IMR-90 (cell line): ENCODE measurements at regions not wholly inside any gene's neighbourhood (a gene's known extent, or its start where the extent isn't known, plus 50 kb on each side); places are given as distances from the start of the nearest gene placed in this dataset.

ENCODE experiments used
- ATAC-seq: fragments of 200-7000 bp; cut with Tn5 transposase; 2 replicates; pipeline ENCODE4 v1.9.1; 2020; ENCODE audit warnings: low read depth, mild to moderate bottlenecking, moderate library complexity
- BruUV-seq: library from RNA; stranded (reverse); fragments of 400-500 nt; replicated peaks from 2 replicates; lab custom pipeline; 2021; lab: Mats Ljungman, UMichigan
- CTCF ChIA-PET: fragments of 300-600 bp; formaldehyde crosslinking; extraction: SDS; loops from one replicate; lab custom pipeline; 2021; ENCODE audit warnings: antibody characterized with exemption; lab: Yijun Ruan, JAX
- POLR2A ChIA-PET: fragments of 300-600 bp; sonication (Branson Sonifier 250); formaldehyde crosslinking; loops from one replicate; lab custom pipeline; 2022; ENCODE audit warnings: antibody characterized with exemption; ENCODE audit not compliant: unreplicated experiment; lab: Charles Lee
- DNase-seq: peaks from one replicate; pipeline ENCODE4 v3.0.0; 2013
- H2AFZ ChIP-seq: replicated peaks from 2 replicates; pipeline ENCODE3; 2013; ENCODE audit warnings: low read length, mild to moderate bottlenecking; ENCODE audit not compliant: poor library complexity
- H2AK5ac ChIP-seq: 2 replicates; pipeline ENCODE4 v1.6.1; 2013; ENCODE audit warnings: low read depth, low read length, inconsistent platforms
- H2AK9ac ChIP-seq: replicated peaks from 2 replicates; pipeline ENCODE3; 2013; ENCODE audit warnings: mild to moderate bottlenecking, low read depth, low read length, moderate library complexity; ENCODE audit not compliant: poor library complexity
- H2BK120ac ChIP-seq: 2 replicates; pipeline ENCODE4 v1.6.1; 2013; ENCODE audit warnings: low read depth, low read length, inconsistent platforms
- H2BK15ac ChIP-seq: 3 replicates; pipeline ENCODE4 v1.6.1; 2013; ENCODE audit warnings: low read depth, low read length, inconsistent platforms
- H2BK20ac ChIP-seq: 2 replicates; pipeline ENCODE4 v1.6.1; 2013; ENCODE audit warnings: low read depth, mild to moderate bottlenecking, inconsistent platforms, low read length, moderate library complexity
- H2BK5ac ChIP-seq: 2 replicates; pipeline ENCODE4 v1.6.1; 2013; ENCODE audit warnings: mild to moderate bottlenecking, low read depth, low read length, inconsistent platforms; ENCODE audit not compliant: poor library complexity, severe bottlenecking
- H3K14ac ChIP-seq: replicated peaks from 2 replicates; pipeline ENCODE4 v1.6.1; 2013; ENCODE audit warnings: low read depth, low read length, inconsistent platforms
- H3K18ac ChIP-seq: 2 replicates; pipeline ENCODE4 v1.6.1; 2013; ENCODE audit warnings: low read depth, low read length, control low read depth
- H3K23ac ChIP-seq: 2 replicates; pipeline ENCODE4 v1.6.1; 2013; ENCODE audit warnings: low read depth, low read length, inconsistent platforms
- H3K27ac ChIP-seq: 2 replicates; pipeline ENCODE4 v1.5.1; 2013; ENCODE audit warnings: mild to moderate bottlenecking, control low read depth, low read length; ENCODE audit not compliant: insufficient read depth
- H3K27me3 ChIP-seq: 2 replicates; pipeline ENCODE4 v1.6.1; 2013; ENCODE audit warnings: low read length; ENCODE audit not compliant: control insufficient read depth, insufficient read depth
- H3K36me3 ChIP-seq: 2 replicates; pipeline ENCODE4 v1.6.1; 2013; ENCODE audit warnings: low read length, mixed read lengths; ENCODE audit not compliant: control insufficient read depth, insufficient read depth
- H3K4ac ChIP-seq: 2 replicates; pipeline ENCODE4 v1.6.1; 2013; ENCODE audit warnings: low read depth, low read length, inconsistent platforms
- H3K4me1 ChIP-seq: 2 replicates; pipeline ENCODE4 v1.6.1; 2013; ENCODE audit warnings: low read length, mixed read lengths; ENCODE audit not compliant: control insufficient read depth, insufficient read depth
- H3K4me2 ChIP-seq: 2 replicates; pipeline ENCODE4 v1.6.1; 2013; ENCODE audit warnings: low read depth, mild to moderate bottlenecking, control low read depth, low read length, moderate library complexity
- H3K4me3 ChIP-seq: 2 replicates; pipeline ENCODE4 v1.5.1; 2013; ENCODE audit warnings: low read depth, mild to moderate bottlenecking, control low read depth, low read length, moderate library complexity; ENCODE audit not compliant: insufficient read depth
- H3K56ac ChIP-seq: 2 replicates; pipeline ENCODE4 v1.6.1; 2013; ENCODE audit warnings: low read length, inconsistent platforms; ENCODE audit not compliant: insufficient read depth; ENCODE audit errors: extremely low read depth
- H3K79me1 ChIP-seq, 2 experiments: 2 replicates each; pipeline ENCODE4 v1.6.1; 2013; ENCODE audit warnings: low read length in 2 of 2, inconsistent platforms in 1 of 2, low read depth in 1 of 2
- H3K9ac ChIP-seq: 2 replicates; pipeline ENCODE4 v1.6.1; 2013; ENCODE audit warnings: low read depth, low read length, control low read depth
- H3K9me1 ChIP-seq: 2 replicates; pipeline ENCODE4 v1.6.1; 2013; ENCODE audit warnings: low read length, inconsistent platforms; ENCODE audit not compliant: insufficient read depth
- H3K9me3 ChIP-seq: 2 replicates; pipeline ENCODE4 v1.6.1; 2013; ENCODE audit warnings: low read length; ENCODE audit not compliant: control insufficient read depth, insufficient read depth
- H4K20me1 ChIP-seq: 2 replicates; pipeline ENCODE4 v1.6.1; 2013; ENCODE audit warnings: low read length, inconsistent platforms; ENCODE audit not compliant: insufficient read depth
- H4K5ac ChIP-seq: 2 replicates; pipeline ENCODE4 v1.6.1; 2013; ENCODE audit warnings: mild to moderate bottlenecking, low read depth, low read length, control low read depth
- H4K8ac ChIP-seq, 2 experiments: 2 replicates each; pipeline ENCODE4 v1.6.1; 2013; ENCODE audit warnings: low read depth in 2 of 2, low read length in 2 of 2, control low read depth in 1 of 2, inconsistent platforms in 1 of 2
- H4K91ac ChIP-seq: 2 replicates; pipeline ENCODE4 v1.6.1; 2013; ENCODE audit warnings: low read depth, low read length, inconsistent platforms; ENCODE audit not compliant: insufficient read depth
- BHLHE40 ChIP-seq: fragments of 150-350 bp; IDR thresholded peaks from 2 replicates; pipeline ENCODE4 v1.6.1; 2016; ENCODE audit warnings: mild to moderate bottlenecking, low read depth, low read length
- CEBPB ChIP-seq: IDR thresholded peaks from 2 replicates; pipeline ENCODE4 v1.6.1; 2012; ENCODE audit warnings: low read depth, low read length, improper control_type of control experiment
- CHD1 ChIP-seq: IDR thresholded peaks from 2 replicates; pipeline ENCODE4 v1.6.1; 2012; ENCODE audit warnings: low read depth, low read length, improper control_type of control experiment
- FOS ChIP-seq: fragments of 150-350 bp; IDR thresholded peaks from 2 replicates; pipeline ENCODE4 v1.6.1; 2016; ENCODE audit warnings: low read depth, low read length
- MAFK ChIP-seq: IDR thresholded peaks from 2 replicates; pipeline ENCODE4 v1.6.1; 2012; ENCODE audit warnings: low read depth, low read length, improper control_type of control experiment
- MAZ ChIP-seq: IDR thresholded peaks from 2 replicates; pipeline ENCODE4 v1.6.1; 2012; ENCODE audit warnings: low read depth, mild to moderate bottlenecking, low read length, improper control_type of control experiment, moderate library complexity, borderline replicate concordance
- NFE2L2 ChIP-seq: fragments of 150-350 bp; IDR thresholded peaks from 2 replicates; pipeline ENCODE4 v1.6.1; 2016; ENCODE audit warnings: low read depth, mild to moderate bottlenecking, low read length
- POLR2A ChIP-seq: IDR thresholded peaks from 2 replicates; pipeline ENCODE4 v1.6.1; 2012; ENCODE audit warnings: mild to moderate bottlenecking, low read depth, low read length
- RFX5 ChIP-seq: IDR thresholded peaks from 2 replicates; pipeline ENCODE4 v1.8.0; 2012; ENCODE audit warnings: low read depth, mild to moderate bottlenecking, low read length, moderate library complexity
- WGBS, 2 experiments: methylation state at CpG; one replicate each; pipeline versions ENCODE4 v1.1.5 to v1.1.7; 2013; ENCODE audit warnings: missing lambda C conversion rate in 2 of 2; ENCODE audit not compliant: insufficient read length in 1 of 2; ENCODE audit errors: extremely low coverage in 2 of 2; 5-methylcytosine and 5-hydroxymethylcytosine counted together
- dilution Hi-C: fragments of 300-500 bp; cut with HindIII; formaldehyde crosslinking; loops from one replicate; pipeline ENCODE4 v1.14.3; 2018; ENCODE audit warnings: low sequenced_read_pairs; ENCODE audit not compliant: unreplicated experiment
- in situ Hi-C: fragments of 300-500 bp; cut with MboI; formaldehyde crosslinking; loops from 3 replicates; pipeline ENCODE4 v1.14.3; 2019; ENCODE audit warnings: low sequenced_read_pairs, inconsistent platforms, mixed read lengths
- intact Hi-C: fragments of 100-400 bp; cut with micrococcal nuclease; formaldehyde crosslinking; loops from 2 replicates; pipeline ENCODE4 v1.10.0; 2022
- TF ChIP-seq, protein P1 (sequence below): fragments of 150-350 bp; IDR thresholded peaks from 2 replicates; pipeline ENCODE4 v1.6.1; 2017; ENCODE audit warnings: mild to moderate bottlenecking, antibody characterized with exemption, low read length, low read depth

GRCh38 chr9:87442451-87442850 lies 55.2 kb upstream of the DAPK1 start:
- no peak overlapping the region for H4K8ac ChIP-seq
- H4K91ac ChIP-seq = no peak overlapping the region
- H3K9me1 ChIP-seq = no peaks in the 10 kb centered on the region
- no peak for DNase-seq
- H3K79me1 ChIP-seq = no peaks in the 10 kb centered on the region
- H3K27me3 ChIP-seq = no peaks in the 10 kb centered on the region
- no peak overlapping the region for H3K23ac ChIP-seq
- ChIA-PET CTCF (no interaction called here), POLR2A (no interaction called here)
- H3K56ac ChIP-seq = no peak overlapping the region
- no peak overlapping the region for H3K27ac ChIP-seq
- no peak overlapping the region for H2BK120ac ChIP-seq
- H4K20me1 ChIP-seq = no peaks in the 10 kb centered on the region
- BruUV-seq = no TSS peak
- no peak overlapping the region for H2AK9ac ChIP-seq
- H3K4me2 ChIP-seq = no peak overlapping the region
- no peak overlapping the region for H2BK20ac ChIP-seq
- no peaks in the 10 kb centered on the region for H3K9me3 ChIP-seq
- dilution Hi-C loops = no loop called here
- H3K4ac ChIP-seq = no peak overlapping the region
- H4K5ac ChIP-seq = no peak overlapping the region
- no peak overlapping the region for H2AK5ac ChIP-seq
- no CpG with 5 or more reads among the region's 2 CpGs for WGBS, 2 experiments
- H3K9ac ChIP-seq = no peak overlapping the region
- no peak for TF ChIP-seq POLR2A
- no peak for TF ChIP-seq BHLHE40
- TF ChIP-seq FOS = no peak
- TF ChIP-seq MAFK = no peak
- no peak for TF ChIP-seq CEBPB
- no peak for TF ChIP-seq CHD1
- no peak for TF ChIP-seq MAZ
- TF ChIP-seq, protein P1, sequence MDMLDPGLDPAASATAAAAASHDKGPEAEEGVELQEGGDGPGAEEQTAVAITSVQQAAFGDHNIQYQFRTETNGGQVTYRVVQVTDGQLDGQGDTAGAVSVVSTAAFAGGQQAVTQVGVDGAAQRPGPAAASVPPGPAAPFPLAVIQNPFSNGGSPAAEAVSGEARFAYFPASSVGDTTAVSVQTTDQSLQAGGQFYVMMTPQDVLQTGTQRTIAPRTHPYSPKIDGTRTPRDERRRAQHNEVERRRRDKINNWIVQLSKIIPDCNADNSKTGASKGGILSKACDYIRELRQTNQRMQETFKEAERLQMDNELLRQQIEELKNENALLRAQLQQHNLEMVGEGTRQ = no peak
- TF ChIP-seq NFE2L2 = no peak
- no peak for TF ChIP-seq RFX5
- no peak overlapping the region for H2BK5ac ChIP-seq
- intact Hi-C loops = no loop called here
- no peak overlapping the region for H2BK15ac ChIP-seq
- in situ Hi-C loops = no loop called here
- no peak overlapping the region for H3K14ac ChIP-seq
- H3K4me1 ChIP-seq = no peaks in the 10 kb centered on the region
- no peak overlapping the region for H2AFZ ChIP-seq
- no peak overlapping the region for H3K4me3 ChIP-seq
- no peak overlapping the region for H3K18ac ChIP-seq
- no peaks in the 10 kb centered on the region for H3K36me3 ChIP-seq
- ATAC-seq = no peak
